HCT116 (cell line): ENCODE measurements at regions not wholly inside any gene's neighbourhood (a gene's known extent, or its start where the extent isn't known, plus 50 kb on each side); places are given as distances from the start of the nearest gene placed in this dataset.

Source experiments
- ATAC-seq: fragments of 200-7000 bp; cut with Tn5 transposase; 2 replicates; pipeline ENCODE4 v1.9.1; 2020; ENCODE audit warnings: mild to moderate bottlenecking, moderate library complexity
- BruUV-seq: library from RNA; stranded (reverse); fragments of 400-500 nt; replicated peaks from 2 replicates; lab custom pipeline; 2021; lab: Mats Ljungman, UMichigan
- CTCF ChIA-PET: fragments of 300-600 bp; sonication (Branson Sonifier 250); formaldehyde crosslinking; loops from one replicate; lab custom pipeline; 2021; ENCODE audit warnings: antibody characterized with exemption; lab: Charles Lee
- POLR2A ChIA-PET: fragments of 300-600, 350-600 bp; sonication (Branson Sonifier 250); formaldehyde crosslinking; loops from one replicate; lab custom pipeline; 2021; ENCODE audit warnings: antibody characterized with exemption; lab: Charles Lee
- RAD21 ChIA-PET, 2 experiments: fragments of 300-600 bp; sonication (Branson Sonifier 250); formaldehyde crosslinking; loops; one replicate each; lab custom pipeline; 2023; ENCODE audit warnings: low total read pairs in 2 of 2; ENCODE audit not compliant: uncharacterized antibody in 2 of 2, unreplicated experiment in 2 of 2, low non-redundant PET in 1 of 2; lab: Charles Lee
- DNase-seq: peaks from one replicate; pipeline ENCODE4 v3.0.0-alpha.2; 2010; ENCODE audit warnings: low read depth, low spot score
- H2AFZ ChIP-seq: fragments of 200-600 bp; shearing (Covaris generic), sonication (generic); 2 replicates; pipeline ENCODE4 v1.6.1; 2017; ENCODE audit warnings: low read depth, mixed run types, mixed read lengths, antibody characterized with exemption, low read length; ENCODE audit not compliant: poor library complexity, severe bottlenecking
- H3K27ac ChIP-seq: 2 replicates; pipeline ENCODE4 v1.5.1; 2012; ENCODE audit warnings: low read depth, low read length
- H3K27me3 ChIP-seq: fragments of 200-600 bp; sonication (generic); 2 replicates; pipeline ENCODE4 v1.6.1; 2016; ENCODE audit warnings: mixed run types, low read length, mixed read lengths; ENCODE audit not compliant: insufficient read depth
- H3K36me3 ChIP-seq, 2 experiments: fragments of 200-500 bp in 1 of 2; fragments of 200-600 bp in 1 of 2; sonication (Bioruptor generic) in 1 of 2; sonication (generic) in 1 of 2; 2 replicates each; pipeline versions ENCODE4 v1.5.1 to v1.6.1; 2014 to 2016; ENCODE audit warnings: low read length in 2 of 2, inconsistent platforms in 1 of 2, mixed read lengths in 1 of 2, mixed run types in 1 of 2; ENCODE audit not compliant: insufficient read depth in 2 of 2, control insufficient read depth in 1 of 2
- H3K4me1 ChIP-seq, 2 experiments: fragments of 200-600 bp in 1 of 2; sonication (generic) in 1 of 2; 2 replicates each; pipeline versions ENCODE4 v1.5.1 to v1.6.1; 2012 to 2017; ENCODE audit warnings: low read length in 2 of 2, inconsistent platforms in 1 of 2, mild to moderate bottlenecking in 1 of 2, mixed read lengths in 1 of 2, mixed run types in 1 of 2, moderate library complexity in 1 of 2; ENCODE audit not compliant: insufficient read depth in 2 of 2, control insufficient read depth in 1 of 2
- H3K4me2 ChIP-seq: fragments of 200-600 bp; sonication (generic); 2 replicates; pipeline ENCODE4 v1.6.1; 2017; ENCODE audit warnings: mixed run types, low read length, mixed read lengths
- H3K4me3 ChIP-seq, 2 experiments: fragments of 200-600 bp in 1 of 2; sonication (generic) in 1 of 2; replicated peaks in 1 of 2; 2 replicates each; pipeline ENCODE4 v1.5.1; 2011 to 2016; ENCODE audit warnings: low read length in 2 of 2, control low read depth in 1 of 2, low read depth in 1 of 2, mild to moderate bottlenecking in 1 of 2, mixed read lengths in 1 of 2, mixed run types in 1 of 2
- H3K79me2 ChIP-seq: fragments of 200-600 bp; sonication (generic); 2 replicates; pipeline ENCODE4 v1.6.1; 2017; ENCODE audit warnings: mild to moderate bottlenecking, mixed run types, low read length, moderate library complexity, mixed read lengths; ENCODE audit not compliant: insufficient read depth
- H3K9ac ChIP-seq: fragments of 200-600 bp; sonication (generic); 2 replicates; pipeline ENCODE4 v1.6.1; 2016; ENCODE audit warnings: low read length, mixed read lengths
- H3K9me2 ChIP-seq: fragments of 200-600 bp; sonication (generic), shearing (Covaris generic); 2 replicates; pipeline ENCODE4 v1.6.1; 2017; ENCODE audit warnings: mixed run types, mild to moderate bottlenecking, moderate library complexity; ENCODE audit not compliant: insufficient read depth
- H3K9me3 ChIP-seq, 2 experiments: fragments of 200-500 bp in 1 of 2; fragments of 200-600 bp in 1 of 2; sonication (Bioruptor generic) in 1 of 2; sonication (generic) in 1 of 2; 2 replicates each; pipeline ENCODE4 v1.6.1; 2014 to 2017; ENCODE audit warnings: low read length in 2 of 2, mixed read lengths in 2 of 2, inconsistent platforms in 1 of 2, low read depth in 1 of 2, mild to moderate bottlenecking in 1 of 2, mixed run types in 1 of 2, moderate library complexity in 1 of 2; ENCODE audit not compliant: control insufficient read depth in 1 of 2, insufficient read depth in 1 of 2
- H4K20me1 ChIP-seq: fragments of 200-600 bp; sonication (generic), shearing (Covaris generic); 2 replicates; pipeline ENCODE4 v1.6.1; 2017; ENCODE audit warnings: mixed run types, mild to moderate bottlenecking, moderate library complexity; ENCODE audit not compliant: insufficient read depth
- ATF3 ChIP-seq: IDR thresholded peaks from 2 replicates; pipeline ENCODE4 v1.6.1; 2012
- CTCF ChIP-seq, 3 experiments: fragments of 200-600 bp in 1 of 3; sonication (generic) in 1 of 3; IDR thresholded peaks in 2 of 3; conservative IDR thresholded peaks in 1 of 3; 2 replicates each; pipeline ENCODE4 v1.5.1; 2012 to 2017; ENCODE audit warnings: low read depth in 2 of 3, low read length in 2 of 3, antibody characterized with exemption in 1 of 3, borderline replicate concordance in 1 of 3, control low read depth in 1 of 3, mild to moderate bottlenecking in 1 of 3, mixed read lengths in 1 of 3, mixed run types in 1 of 3, moderate library complexity in 1 of 3; ENCODE audit not compliant: insufficient read depth in 1 of 3
- ELF1 ChIP-seq: IDR thresholded peaks from 2 replicates; pipeline ENCODE4 v1.6.1; 2012; ENCODE audit warnings: low read depth, borderline replicate concordance
- EZH2 ChIP-seq: fragments of 200-600 bp; sonication (generic); IDR thresholded peaks from 2 replicates; pipeline ENCODE4 v1.6.1; 2017; ENCODE audit warnings: antibody characterized with exemption, mixed run types
- REST ChIP-seq: IDR thresholded peaks from 2 replicates; pipeline ENCODE4 v1.6.1; 2012; ENCODE audit warnings: low read depth
- intact Hi-C: fragments of 100-400 bp; cut with micrococcal nuclease; formaldehyde crosslinking; loops from 2 replicates; pipeline ENCODE4 v1.10.0; 2022

GRCh38 chrX:55919367-55920221 lies 202.0 kb downstream of the RRAGB start:
- peak; percentile 75 for ATAC-seq
- TF ChIP-seq CTCF (IDR thresholded peaks at IDR 0.05 in 2 of 3, conservative IDR thresholded peaks at IDR 0.05 in 1 of 3; ENCODE audit: borderline replicate concordance in 1 of 3, insufficient read depth in 1 of 3, low read depth in 2 of 3, low read length in 2 of 3) (peak in 2 of 3 experiments; percentile 6 to 13; a peak in 1 of 6 replicates), EZH2 (no peak)
- TF ChIP-seq, all 23 proteins: peak for 1
- H3K4me2 ChIP-seq, result peak overlapping the region; percentile 35
- no peak for DNase-seq
- intact Hi-C loops, result loop anchor here (10.0 kb wide), 1 partner anchor 295 kb away; no protein-coding TSS in a partner anchor
- ChIA-PET RAD21 (no interaction called here), CTCF (interaction anchor here (1.9 kb wide), 1 partner anchor 11 kb away, joined by 8 read pairs; no protein-coding TSS in a partner anchor), POLR2A (no interaction called here)
- no peaks in the 10 kb centered on the region for H3K9me2 ChIP-seq
- H3K9me3 ChIP-seq, result no peaks in the 10 kb centered on the region
- no peak overlapping the region for H3K4me3 ChIP-seq
- no peaks in the 10 kb centered on the region for H3K27me3 ChIP-seq
- no peaks in the 10 kb centered on the region for H3K36me3 ChIP-seq
- peak overlapping the region; percentile 26 for H2AFZ ChIP-seq
- H3K4me1 ChIP-seq, result peaks cover 0 to 15% of the 10 kb centered on the region in 2 experiments; a peak in 2 of 4 replicates
- no TSS peak for BruUV-seq
- peak overlapping the region; percentile 8; the same call in 1 of the 2 replicates for H3K27ac ChIP-seq
- no peak overlapping the region for H3K9ac ChIP-seq
- no peaks in the 10 kb centered on the region for H4K20me1 ChIP-seq
- no peaks in the 10 kb centered on the region for H3K79me2 ChIP-seq

- H3K27me3 ChIP-seq, result no peaks in the 10 kb centered on the region
- no peak overlapping the region for H3K27ac ChIP-seq
- no peak overlapping the region for H3K9ac ChIP-seq
- CTCF ChIA-PET, result interaction anchor here (0.7 kb wide), 1 partner anchor 16 kb away, joined by 5 read pairs; no protein-coding TSS in a partner anchor
- intact Hi-C loops, result loop anchor here (10.0 kb wide), 1 partner anchor 290 kb away; no protein-coding TSS in a partner anchor
- H3K79me2 ChIP-seq, result no peaks in the 10 kb centered on the region
- no peak for TF ChIP-seq ELF1
- TF ChIP-seq CTCF (IDR thresholded peaks at IDR 0.05 in 2 of 3, conservative IDR thresholded peaks at IDR 0.05 in 1 of 3; ENCODE audit: borderline replicate concordance in 1 of 3, insufficient read depth in 1 of 3, low read depth in 2 of 3, low read length in 2 of 3), result peak in 2 of 3 experiments; percentile 19 to 21; a peak in 1 of 6 replicates
- no peak for TF ChIP-seq ATF3
- no peak for TF ChIP-seq REST
- no TSS peak for BruUV-seq
- no peak overlapping the region for H3K4me3 ChIP-seq
- POLR2A ChIA-PET, result no interaction called here
- no peak overlapping the region for H3K4me2 ChIP-seq
- RAD21 ChIA-PET, result interaction anchor here in 1 of 2 experiments (0.6 kb wide), 1 partner anchor 207 kb away, joined by 3 read pairs; the partner anchor contains the start of gene RRAGB
- no peak for ATAC-seq
- no peak overlapping the region for H2AFZ ChIP-seq
- no peaks in the 10 kb centered on the region for H3K36me3 ChIP-seq
- H4K20me1 ChIP-seq, result no peaks in the 10 kb centered on the region
- H3K4me1 ChIP-seq, result peaks cover 0 to 8% of the 10 kb centered on the region in 2 experiments; a peak in 2 of 4 replicates
- DNase-seq, result no peak
- no peaks in the 10 kb centered on the region for H3K9me2 ChIP-seq
- no peaks in the 10 kb centered on the region for H3K9me3 ChIP-seq
Observed at GRCh38 chrX:55924574-55924973, 207.0 kb downstream of the RRAGB start.
